H1 (cell line): ENCODE measurements at regions not wholly inside any gene's neighbourhood (a gene's known extent, or its start where the extent isn't known, plus 50 kb on each side); places are given as distances from the start of the nearest gene placed in this dataset.

Experiments used
- RAD21 ChIP-seq, 2 experiments: IDR thresholded peaks in 1 of 2; conservative IDR thresholded peaks in 1 of 2; 2 replicates each; pipeline ENCODE4 v1.6.1; 2011; ENCODE audit warnings: low read depth in 2 of 2, low read length in 2 of 2, improper control_type of control experiment in 1 of 2, inconsistent platforms in 1 of 2, mild to moderate bottlenecking in 1 of 2, moderate library complexity in 1 of 2

GRCh38 chr12:23099604-23100003, 474.6 kb downstream of the ETNK1 start (continued):
- no peak for TF ChIP-seq RAD21 (IDR thresholded peaks at IDR 0.05 in 1 of 2, conservative IDR thresholded peaks at IDR 0.05 in 1 of 2; ENCODE audit: low read depth in 2 of 2, low read length in 2 of 2)
